IMR-90 (cell line): ENCODE measurements at regions not wholly inside any gene's neighbourhood (a gene's known extent, or its start where the extent isn't known, plus 50 kb on each side); places are given as distances from the start of the nearest gene placed in this dataset. TPM values are rescaled to one million over a fixed set of nuclear protein-coding genes. Genes with fewer than 3 reads are reported as not detected.

ENCODE experiments used
- microRNA-seq, 2 experiments: library from miRNA; stranded (forward) in 1 of 2; unstranded in 1 of 2; fragments of 10-50 nt in 1 of 2; fragments of <30 nt in 1 of 2; gene quantifications in 1 of 2; microRNA quantifications in 1 of 2; one replicate each; pipeline versions ENCODE3 to v1.1.0; 2013 to 2020; ENCODE audit not compliant: insufficient read depth in 1 of 2, insufficient read length in 1 of 2, unreplicated experiment in 1 of 2
- small RNA-seq, 5 experiments: library from RNA; depleted of rRNA; stranded (forward); fragments of <200 nt; gene quantifications; one replicate each; pipeline ENCODE3, GENCODE V24; 2012

Small RNA genes lying in the stretch of these regions (microRNA-seq; reads per million reads assigned to microRNA genes)
- gene RF00004 (ENCODE audit: insufficient read depth, insufficient read length), result not detected

Small RNA genes lying in the stretch of these regions (small RNA-seq; reads per million reads assigned to genes)
- gene RF00004, result 0 to 0.04 (median 0) reads per million in 5 experiments
